HG03066 (cell line): ENCODE measurements at regions not wholly inside any gene's neighbourhood (a gene's known extent, or its start where the extent isn't known, plus 50 kb on each side); places are given as distances from the start of the nearest gene placed in this dataset.
A peak's percentile ranks its signal among the peaks of the same experiment; 100 is the strongest.
"Not testable (repeated sequence)": the region's sequence is repeated elsewhere in the genome, so short reads cannot be mapped to it uniquely, and the experiment has no call there.

Source experiments
- ATAC-seq: cut with Tn5 transposase; IDR thresholded peaks from one replicate; pipeline ENCODE4 v1.9.1; 2021; ENCODE audit warnings: low read depth; ENCODE audit not compliant: unreplicated experiment

GRCh38 chr11:38935941-38936340 lies 2337.9 kb upstream of the RAG2 start:
- no peak for ATAC-seq

GRCh38 chr11:38927993-38928392 lies 2330.0 kb upstream of the RAG2 start:
- ATAC-seq, result no peak

GRCh38 chr11:38924644-38925043 lies 2326.6 kb upstream of the RAG2 start:
- no peak for ATAC-seq

GRCh38 chr11:38900211-38900610 lies 2302.2 kb upstream of the RAG2 start:
- no peak for ATAC-seq

DNA sequence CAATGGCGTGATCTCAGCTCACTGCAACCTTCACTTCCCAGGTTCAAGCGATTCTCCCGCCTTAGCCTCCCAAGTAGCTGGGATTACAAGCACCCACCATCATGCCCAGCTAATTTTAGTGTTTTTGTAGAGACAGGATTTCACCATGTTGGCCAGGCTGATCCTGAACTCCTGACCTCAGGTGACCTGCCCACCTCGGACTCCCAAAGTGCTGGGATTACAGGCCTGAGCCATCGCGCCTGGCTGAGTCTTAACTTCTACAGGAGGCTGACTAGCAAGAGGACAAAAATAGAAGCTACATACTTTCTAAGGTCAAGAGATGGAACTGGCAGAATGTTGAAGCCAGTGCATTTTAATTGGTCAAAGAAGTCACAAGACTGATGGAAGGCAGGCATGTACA lies 2296.2 kb upstream of the RAG2 start:
- not testable (repeated sequence) for ATAC-seq

- no peak for ATAC-seq
Measured at GRCh38 chr11:38884145-38884865, 2286.3 kb upstream of the RAG2 start.

GRCh38 chr11:38867338-38867737 lies 2269.3 kb upstream of the RAG2 start:
- no peak for ATAC-seq

DNA sequence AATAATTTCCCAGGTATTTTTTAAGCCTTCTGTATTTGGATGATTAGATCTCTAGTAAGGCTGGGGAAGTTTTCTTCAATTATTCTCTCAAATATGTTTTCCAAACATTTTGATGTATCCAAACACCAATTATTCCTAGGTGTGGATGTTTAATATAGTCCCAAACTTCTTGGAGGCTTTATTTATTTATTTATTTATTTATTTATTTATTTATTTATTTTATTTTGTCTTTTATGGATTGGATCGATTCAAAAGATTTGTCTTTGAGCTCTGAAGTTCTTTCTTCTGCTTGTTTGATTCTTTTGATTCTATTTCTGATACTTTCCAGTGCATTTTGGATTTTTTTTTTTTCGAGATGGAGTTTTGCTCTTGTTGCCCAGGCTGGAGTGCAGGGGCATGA lies 2267.9 kb upstream of the RAG2 start:
- ATAC-seq, result no peak

DNA sequence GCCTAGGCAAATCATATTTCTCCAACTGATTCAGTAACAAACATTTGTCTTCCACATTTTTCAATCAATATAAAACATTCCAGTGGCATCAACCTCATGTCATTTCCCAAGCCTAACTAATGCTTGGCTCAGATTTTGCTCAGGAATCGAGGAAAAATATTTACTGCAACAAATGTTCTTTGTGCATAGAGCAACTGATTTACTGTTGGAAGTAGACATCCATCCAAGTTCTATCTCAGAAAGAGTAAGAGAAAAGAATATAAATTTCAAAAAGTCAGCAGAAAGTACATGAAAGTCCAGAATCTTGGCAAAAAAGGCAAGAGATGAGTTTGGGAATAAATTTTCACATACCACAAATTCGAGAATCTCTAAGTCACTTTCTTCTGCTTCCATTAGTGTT lies 2245.0 kb upstream of the RAG2 start:
- no peak for ATAC-seq

GRCh38 chr11:38839071-38839470 lies 2241.0 kb upstream of the RAG2 start:
- ATAC-seq, result no peak

- ATAC-seq, result no peak
Measured at GRCh38 chr11:38835966-38836365, 2237.9 kb upstream of the RAG2 start.

DNA sequence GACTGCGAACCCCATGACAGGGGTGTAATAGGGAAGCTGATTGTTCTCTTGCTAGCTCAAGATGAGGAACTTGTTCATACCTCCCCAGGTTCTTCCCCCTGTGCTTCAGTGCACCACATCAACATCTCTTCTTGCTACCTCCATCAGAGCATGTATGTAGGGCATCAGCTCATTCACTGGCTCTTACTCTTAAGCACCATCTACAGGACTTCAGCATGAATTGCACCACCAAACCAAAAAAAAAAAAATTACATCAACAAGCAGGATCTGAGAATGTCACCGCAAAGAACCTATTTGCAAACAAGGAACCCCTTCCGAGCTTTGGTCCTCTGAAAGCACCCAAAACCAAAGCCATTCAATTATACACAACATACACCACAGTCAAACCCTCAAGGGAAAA lies 2226.5 kb upstream of the RAG2 start:
- no peak for ATAC-seq

DNA sequence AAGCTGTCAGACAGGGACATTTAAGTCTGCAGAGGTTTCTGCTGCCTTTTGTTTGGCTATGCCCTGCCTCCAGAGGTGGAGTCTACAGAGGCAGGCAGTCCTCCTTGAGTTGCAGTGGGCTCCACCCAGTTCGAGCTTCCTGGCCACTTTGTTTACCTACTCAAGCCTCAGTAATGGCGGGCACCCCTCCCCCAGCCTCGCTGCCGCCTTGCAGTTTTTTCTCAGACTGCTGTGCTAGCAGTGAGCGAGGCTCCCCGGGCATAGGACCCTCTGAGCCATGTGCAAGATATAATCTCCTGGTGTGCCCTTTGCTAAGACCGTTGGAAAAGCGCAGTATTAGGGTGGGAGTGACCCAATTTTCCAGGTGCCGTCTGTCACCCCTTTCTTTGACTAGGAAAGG lies 2223.8 kb upstream of the RAG2 start:
- not testable (repeated sequence) for ATAC-seq

GRCh38 chr11:38819981-38820380 lies 2221.9 kb upstream of the RAG2 start:
- ATAC-seq, result no peak

GRCh38 chr11:38818720-38819119 lies 2220.7 kb upstream of the RAG2 start:
- ATAC-seq, result no peak

- ATAC-seq, result no peak
Measured at GRCh38 chr11:38814670-38815069, 2216.6 kb upstream of the RAG2 start.

DNA sequence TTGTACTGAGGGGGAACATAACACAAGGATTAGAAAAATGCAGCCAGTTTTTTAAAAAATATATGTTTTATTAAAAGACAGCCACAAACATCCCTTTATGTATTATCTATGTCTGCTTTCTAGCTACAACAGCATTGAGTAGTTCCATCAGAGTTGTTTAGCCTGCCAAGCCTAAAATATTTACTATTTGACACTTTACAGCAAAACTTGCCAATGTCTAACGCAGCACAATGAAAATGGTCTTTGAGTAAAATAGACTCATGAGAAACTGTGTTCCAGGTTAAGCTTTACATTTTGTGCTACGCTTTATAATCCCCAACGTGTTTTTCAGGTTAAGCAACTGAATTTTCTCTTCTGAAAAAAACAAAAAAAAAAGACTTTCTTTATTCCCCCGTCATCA lies 2211.5 kb upstream of the RAG2 start:
- no peak for ATAC-seq

DNA sequence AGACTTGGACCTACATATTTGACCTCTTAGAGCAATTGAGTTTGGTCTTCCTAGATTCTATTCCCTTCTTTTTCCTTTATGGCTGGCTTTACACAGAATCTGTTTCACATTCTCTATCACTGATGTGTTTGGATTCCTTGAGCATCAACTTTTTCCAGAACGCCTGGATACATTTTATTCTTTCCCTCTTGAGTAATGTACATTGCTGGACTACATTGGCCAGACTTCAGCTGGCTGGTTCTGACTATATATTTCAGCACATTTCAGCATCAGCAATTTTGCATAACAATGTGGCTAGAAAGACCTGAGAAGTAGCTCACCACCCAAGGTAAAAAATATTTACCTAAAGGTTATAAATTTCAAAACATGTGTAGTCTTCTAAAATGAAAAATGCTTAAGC lies 2198.2 kb upstream of the RAG2 start:
- no peak for ATAC-seq

GRCh38 chr11:38795027-38795426 lies 2197.0 kb upstream of the RAG2 start:
- ATAC-seq, result no peak

DNA sequence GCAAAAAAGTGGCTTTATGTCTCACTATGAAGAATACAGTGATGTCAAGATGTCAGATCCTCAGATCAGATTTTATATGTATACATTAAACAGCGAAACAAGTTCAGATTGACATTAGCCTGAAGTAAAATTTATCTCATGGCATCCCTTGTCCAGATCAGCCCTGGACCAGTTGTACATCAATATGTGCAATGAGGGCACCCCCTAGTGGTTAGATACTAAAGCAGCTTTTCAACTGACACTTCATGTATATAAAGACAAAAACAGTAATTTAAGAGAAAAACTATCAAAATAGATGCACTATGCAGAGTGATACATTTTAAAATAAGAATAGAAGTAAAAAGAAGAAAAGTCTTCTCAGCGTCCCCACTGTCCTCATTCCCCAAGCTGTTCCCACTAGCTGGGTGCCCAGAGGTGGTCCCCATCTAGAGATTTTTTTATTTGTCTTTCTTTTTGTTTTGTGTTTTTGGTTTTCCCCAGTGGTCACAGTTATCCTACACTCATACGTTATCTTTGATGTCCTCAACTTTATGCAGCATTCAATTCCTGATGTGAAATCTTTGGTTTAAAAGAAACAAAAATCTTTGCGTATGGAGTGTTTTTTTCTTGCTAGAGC lies 2193.4 kb upstream of the RAG2 start:
- peak; percentile 83 for ATAC-seq

- ATAC-seq, result no peak
Measured at GRCh38 chr11:38788561-38788960, 2190.5 kb upstream of the RAG2 start.

DNA sequence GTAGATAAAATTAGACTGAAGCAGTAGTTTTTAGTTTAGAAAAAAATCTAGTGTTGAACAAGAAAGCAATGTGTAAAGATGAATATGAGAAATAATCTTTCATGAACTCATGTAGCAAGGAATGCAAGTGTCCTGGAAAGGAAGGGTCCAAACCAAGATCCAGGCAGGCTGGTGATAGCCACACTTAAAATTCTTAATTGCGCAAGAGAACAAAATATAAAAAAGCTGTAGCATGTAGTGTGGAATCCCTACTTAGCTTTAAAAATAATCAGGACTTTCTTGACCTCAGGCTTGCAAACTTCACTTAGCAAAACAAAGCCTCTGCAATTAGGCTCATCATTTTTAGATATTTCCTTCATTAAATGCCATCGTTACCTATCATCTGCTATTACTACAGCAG lies 2186.1 kb upstream of the RAG2 start:
- no peak for ATAC-seq
